PC-3 (cell line): ENCODE measurements at regions not wholly inside any gene's neighbourhood (a gene's known extent, or its start where the extent isn't known, plus 50 kb on each side); places are given as distances from the start of the nearest gene placed in this dataset.

Experiments
- EZH2 ChIP-seq: fragments of 300-600 bp; sonication (generic); IDR thresholded peaks from one replicate; pipeline ENCODE4 v1.6.1; 2017; ENCODE audit warnings: antibody characterized with exemption, mild to moderate bottlenecking, low read length; ENCODE audit not compliant: unreplicated experiment
- TF ChIP-seq, protein P1 (sequence below): fragments of 300-600 bp; sonication (generic); conservative IDR thresholded peaks from 2 replicates; pipeline ENCODE4 v1.5.1; 2017; ENCODE audit warnings: antibody characterized with exemption, low read depth, mild to moderate bottlenecking, low read length

DNA sequence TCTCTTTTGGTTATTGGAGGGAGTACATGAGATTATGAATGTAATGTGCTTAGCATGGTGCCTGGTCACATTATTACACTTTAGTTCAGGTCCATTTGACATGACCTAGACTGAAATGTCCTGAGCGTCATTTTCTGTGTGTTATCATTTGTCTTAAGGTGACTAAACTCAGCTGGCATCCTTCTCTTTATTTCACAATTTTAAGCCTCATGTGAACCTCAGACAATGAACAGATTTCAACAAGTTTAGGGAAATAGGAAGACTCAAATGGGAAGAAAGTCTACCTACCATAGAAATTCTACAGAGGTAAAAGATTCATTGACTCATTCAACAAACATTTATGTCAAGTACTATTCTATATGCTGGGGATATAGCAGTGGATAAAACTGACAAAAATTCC, 70.2 kb upstream of the EXOC6 start:
- TF ChIP-seq, protein P1, sequence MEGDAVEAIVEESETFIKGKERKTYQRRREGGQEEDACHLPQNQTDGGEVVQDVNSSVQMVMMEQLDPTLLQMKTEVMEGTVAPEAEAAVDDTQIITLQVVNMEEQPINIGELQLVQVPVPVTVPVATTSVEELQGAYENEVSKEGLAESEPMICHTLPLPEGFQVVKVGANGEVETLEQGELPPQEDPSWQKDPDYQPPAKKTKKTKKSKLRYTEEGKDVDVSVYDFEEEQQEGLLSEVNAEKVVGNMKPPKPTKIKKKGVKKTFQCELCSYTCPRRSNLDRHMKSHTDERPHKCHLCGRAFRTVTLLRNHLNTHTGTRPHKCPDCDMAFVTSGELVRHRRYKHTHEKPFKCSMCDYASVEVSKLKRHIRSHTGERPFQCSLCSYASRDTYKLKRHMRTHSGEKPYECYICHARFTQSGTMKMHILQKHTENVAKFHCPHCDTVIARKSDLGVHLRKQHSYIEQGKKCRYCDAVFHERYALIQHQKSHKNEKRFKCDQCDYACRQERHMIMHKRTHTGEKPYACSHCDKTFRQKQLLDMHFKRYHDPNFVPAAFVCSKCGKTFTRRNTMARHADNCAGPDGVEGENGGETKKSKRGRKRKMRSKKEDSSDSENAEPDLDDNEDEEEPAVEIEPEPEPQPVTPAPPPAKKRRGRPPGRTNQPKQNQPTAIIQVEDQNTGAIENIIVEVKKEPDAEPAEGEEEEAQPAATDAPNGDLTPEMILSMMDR = no peak
- TF ChIP-seq EZH2 = no peak
